Effector CD8-positive, alpha-beta T cell (primary cell): ENCODE measurements at regions not wholly inside any gene's neighbourhood (a gene's known extent, or its start where the extent isn't known, plus 50 kb on each side); places are given as distances from the start of the nearest gene placed in this dataset.

Source experiments
- DNase-seq: peaks from one replicate; lab custom pipeline; 2025; lab: John Stamatoyannopoulos, UW

- DNase-seq = no peak
These were observed 490.7 kb upstream of the B3GALT2 start for GRCh38 chr1:193676996-193677549.

DNA sequence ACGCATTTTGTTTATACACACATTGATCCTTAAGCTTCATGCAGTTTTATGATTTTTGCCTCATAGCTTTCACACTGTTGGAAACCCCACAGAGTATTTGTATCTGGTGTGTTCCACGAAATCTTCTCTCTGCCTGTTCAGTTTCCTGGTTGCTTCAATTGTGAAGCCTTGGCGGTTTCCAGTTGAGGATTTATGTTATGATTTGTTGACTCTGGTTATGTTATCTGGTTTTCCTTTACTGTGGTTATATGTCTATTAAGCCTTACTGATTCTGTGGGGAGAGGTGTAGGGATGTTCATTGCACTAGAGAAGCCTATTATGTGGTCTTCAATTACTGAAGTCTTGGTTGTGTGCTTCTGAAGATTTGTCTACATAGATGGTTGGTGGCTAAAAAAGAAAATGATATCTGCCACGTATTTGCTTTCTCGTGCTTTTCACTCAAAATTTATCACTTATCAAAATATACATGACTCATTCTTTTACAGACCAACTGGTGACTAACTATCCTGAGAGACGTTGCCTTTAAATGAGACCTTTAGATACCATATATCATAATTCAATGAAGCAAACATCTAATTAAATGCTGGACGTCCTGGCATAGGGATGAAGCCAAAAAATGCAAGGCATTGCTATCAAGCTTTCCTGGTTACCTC is 488.0 kb upstream of the B3GALT2 start:
- no peak for DNase-seq

DNA sequence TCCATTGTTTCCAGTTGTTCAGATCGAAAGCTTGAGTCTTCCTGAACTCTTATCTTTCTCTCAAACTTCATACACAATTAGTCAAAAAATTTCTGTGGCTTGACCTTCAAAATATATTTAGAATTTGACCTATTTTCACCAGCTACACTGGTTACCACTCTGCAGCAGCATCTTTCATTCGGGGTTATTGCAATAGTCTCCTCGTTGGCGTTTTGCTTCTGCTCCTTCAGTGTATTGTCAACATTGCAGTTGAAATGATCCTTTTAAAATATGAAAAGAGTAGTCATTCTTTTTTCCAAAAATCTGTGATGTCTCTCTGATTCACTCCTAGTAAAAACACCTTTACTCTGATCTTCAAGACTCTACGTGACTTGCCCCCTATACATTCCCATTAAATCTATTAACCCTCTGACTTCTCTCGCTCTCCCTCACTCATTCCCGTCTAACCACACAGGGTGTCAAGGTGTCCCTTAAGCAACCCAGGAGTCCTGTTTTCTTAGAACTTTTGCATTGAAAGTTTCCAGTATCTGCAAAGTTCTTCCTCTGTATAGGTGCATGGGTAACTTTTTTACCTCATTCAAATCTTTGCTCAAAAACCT is 480.2 kb upstream of the B3GALT2 start:
- DNase-seq = no peak

DNA sequence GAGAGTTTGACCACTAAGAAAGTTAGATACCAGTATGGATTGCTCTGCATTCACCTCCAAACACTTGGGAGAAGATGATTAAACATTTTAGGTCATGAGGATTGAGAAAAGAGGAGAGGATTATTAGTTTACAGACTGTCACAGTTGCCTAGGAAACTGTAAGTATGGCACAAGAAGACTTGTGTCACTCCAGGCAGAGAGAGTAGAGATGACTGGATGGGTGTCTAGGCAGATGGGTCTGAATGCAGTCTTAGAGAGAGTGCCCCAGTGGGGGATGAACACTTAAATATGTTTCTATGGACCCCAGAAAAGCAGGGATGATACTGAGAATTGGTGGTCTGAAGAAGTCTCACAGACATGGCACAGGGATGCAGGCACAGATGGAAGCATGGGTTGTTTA is 477.6 kb upstream of the B3GALT2 start:
- no peak for DNase-seq

GRCh38 chr1:193662030-193662429 is 475.6 kb upstream of the B3GALT2 start:
- no peak for DNase-seq

DNA sequence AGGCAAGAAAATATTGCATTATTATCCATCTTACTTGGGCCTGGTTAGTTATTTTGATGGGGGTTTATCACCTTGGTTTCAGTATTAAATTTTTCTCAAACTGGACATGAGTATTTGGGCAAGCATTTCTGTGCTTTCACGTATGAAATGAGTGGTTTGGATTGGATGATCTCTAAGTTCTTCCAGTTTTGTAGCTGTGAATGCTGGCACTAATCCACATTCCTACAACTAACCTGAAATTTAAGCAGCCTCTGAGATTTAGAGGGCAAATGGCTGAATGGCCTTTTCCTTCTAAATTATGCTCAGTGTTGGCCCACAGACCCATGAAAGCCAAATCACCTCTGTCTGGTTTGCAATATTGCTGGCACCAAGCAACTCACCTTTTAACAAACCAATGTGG is 475.0 kb upstream of the B3GALT2 start:
- DNase-seq = no peak

- no peak for DNase-seq
These were observed 474.0 kb upstream of the B3GALT2 start for GRCh38 chr1:193660428-193660827.

DNA sequence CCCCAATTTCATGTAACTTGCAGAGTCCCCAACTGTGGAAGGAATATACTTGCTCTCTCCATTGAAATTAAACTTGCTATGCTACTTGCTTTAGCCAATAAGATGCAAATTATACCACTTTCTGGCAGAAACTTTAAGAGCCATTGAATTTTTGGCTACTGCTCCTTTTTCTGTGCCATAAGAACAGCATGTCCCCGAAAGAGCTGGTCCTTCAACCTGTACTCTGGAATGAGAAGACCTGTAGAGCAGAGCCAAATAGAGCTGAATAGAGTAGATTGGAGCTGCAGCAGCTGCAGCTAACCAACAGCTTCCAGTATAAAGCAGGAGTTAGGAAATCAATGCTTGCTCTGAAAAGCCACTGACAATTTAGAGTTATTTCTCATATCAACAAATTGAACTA is 472.3 kb upstream of the B3GALT2 start:
- no peak for DNase-seq

GRCh38 chr1:193658081-193658480 is 471.7 kb upstream of the B3GALT2 start:
- no peak for DNase-seq

DNA sequence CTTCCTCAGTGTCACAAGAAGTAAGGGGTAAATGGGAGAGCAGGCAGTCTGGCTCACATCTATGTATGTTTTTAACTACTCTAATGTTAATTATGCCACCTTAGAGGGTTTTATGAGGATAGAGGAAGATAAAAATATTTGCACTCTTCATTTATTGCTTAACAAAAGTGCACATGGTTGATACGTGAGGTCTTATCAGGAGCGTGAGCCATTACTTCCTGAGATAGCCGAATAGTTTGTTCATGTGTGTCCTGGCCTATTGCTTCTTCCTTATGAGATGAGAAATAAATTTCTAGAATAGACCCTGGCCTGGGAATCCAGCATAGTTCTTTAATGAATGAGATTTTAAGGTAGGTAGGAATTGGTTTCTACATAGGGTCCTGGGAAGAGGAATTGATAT is 471.1 kb upstream of the B3GALT2 start:
- DNase-seq = no peak

DNA sequence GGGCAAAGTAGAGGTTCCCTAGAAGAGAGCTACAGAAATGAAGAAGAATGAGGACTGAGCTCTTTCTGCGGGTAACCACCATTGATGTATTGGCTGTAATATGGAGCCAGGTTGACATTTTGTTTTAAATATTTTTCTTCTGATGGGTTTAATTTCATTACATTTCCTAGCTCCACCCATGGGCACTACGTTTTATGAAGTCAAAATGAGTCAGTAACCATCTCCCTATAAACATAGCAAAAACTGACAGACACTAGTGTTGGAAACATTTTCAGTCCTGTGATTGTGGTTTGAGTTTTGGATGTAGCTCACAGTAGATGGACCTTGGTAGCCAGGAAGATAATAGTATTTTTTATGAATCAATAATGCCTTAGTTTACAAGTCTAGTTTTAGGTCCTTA is 470.4 kb upstream of the B3GALT2 start:
- no peak for DNase-seq

- no peak for DNase-seq
These were observed 468.7 kb upstream of the B3GALT2 start for GRCh38 chr1:193654951-193655735.

GRCh38 chr1:193649587-193649986 is 463.2 kb upstream of the B3GALT2 start:
- no peak for DNase-seq

DNA sequence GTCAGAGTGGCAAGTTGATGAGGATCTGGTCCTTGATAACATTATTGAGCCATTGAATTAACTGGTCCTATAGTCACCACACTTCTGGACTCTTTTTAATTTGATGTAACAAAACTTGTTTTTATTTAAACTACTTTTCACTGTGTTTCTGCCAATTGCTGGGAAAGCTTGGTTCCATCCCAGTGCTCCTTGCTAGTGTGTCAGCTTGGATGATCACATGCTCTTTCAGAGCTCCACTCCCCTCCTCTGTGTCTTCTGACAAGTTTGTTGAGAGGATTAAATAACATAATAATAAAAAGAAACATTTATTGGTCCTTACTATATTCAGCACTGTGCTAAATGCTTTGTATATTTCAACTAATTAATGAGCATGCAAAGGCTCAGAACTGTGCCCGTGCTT is 448.5 kb upstream of the B3GALT2 start:
- no peak for DNase-seq

- DNase-seq = no peak
These were observed 448.1 kb upstream of the B3GALT2 start for GRCh38 chr1:193634470-193634869.

- DNase-seq = no peak
These were observed 447.6 kb upstream of the B3GALT2 start for GRCh38 chr1:193633991-193634390.

DNA sequence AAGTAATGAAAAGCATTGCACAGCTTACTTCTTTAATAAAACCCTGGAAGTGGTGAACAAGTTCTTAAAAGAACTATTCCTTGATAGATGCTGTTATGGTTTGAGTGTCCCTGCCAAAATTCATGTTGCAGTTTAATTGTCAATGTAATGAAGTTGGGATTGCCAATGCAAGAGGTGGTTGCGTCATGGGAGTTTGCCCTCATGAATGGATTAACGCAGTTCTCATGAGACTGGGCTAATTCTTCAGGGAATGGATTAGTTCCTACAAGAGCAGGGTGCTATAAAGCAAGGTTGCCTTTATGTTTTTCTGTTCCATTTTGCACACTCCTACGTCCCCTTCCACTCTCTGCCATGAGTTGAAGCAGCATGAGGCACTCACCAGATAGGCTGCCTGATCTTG is 446.7 kb upstream of the B3GALT2 start:
- DNase-seq = no peak

- no peak for DNase-seq
These were observed 444.9 kb upstream of the B3GALT2 start for GRCh38 chr1:193631306-193631705.

GRCh38 chr1:193629875-193630274 is 443.5 kb upstream of the B3GALT2 start:
- DNase-seq = no peak

DNA sequence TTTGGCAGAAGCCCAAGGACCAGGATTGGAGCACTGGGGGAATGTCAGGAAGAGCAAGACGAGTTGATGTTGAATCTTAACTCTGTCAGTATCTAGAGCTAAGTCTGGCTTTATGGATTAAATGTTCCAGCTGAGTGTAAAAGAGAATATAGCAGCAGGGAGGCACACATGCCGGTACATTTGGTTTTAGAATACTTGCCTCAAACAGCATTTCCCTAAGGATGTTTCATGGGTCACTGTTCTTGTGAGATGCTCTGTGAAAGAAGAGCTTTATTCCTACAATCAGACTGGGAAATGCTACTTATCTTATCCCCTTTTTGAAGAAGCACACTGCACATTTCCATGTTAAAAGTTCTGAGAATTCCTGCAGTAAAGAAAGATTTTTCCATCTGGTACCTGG is 440.3 kb upstream of the B3GALT2 start:
- no peak for DNase-seq

DNA sequence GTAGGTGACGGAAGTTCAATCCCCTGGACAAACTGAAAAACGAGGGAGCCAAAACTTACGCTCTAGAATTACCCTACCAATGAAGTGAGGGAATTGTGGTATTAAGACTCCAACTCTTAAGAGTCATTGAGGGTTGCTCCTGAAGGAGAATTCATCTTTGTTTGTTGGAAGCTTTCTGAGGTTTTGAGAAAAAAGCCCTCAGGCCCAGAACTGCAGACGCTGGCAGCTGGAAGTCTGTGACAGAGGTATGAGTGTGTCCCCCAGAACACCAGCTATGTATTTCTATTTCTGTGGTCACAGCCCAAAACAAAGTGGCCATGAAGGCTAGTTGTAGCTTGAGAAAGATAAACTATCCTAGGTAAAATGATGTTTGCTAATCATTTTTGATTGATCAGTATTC is 438.8 kb upstream of the B3GALT2 start:
- DNase-seq = no peak

DNA sequence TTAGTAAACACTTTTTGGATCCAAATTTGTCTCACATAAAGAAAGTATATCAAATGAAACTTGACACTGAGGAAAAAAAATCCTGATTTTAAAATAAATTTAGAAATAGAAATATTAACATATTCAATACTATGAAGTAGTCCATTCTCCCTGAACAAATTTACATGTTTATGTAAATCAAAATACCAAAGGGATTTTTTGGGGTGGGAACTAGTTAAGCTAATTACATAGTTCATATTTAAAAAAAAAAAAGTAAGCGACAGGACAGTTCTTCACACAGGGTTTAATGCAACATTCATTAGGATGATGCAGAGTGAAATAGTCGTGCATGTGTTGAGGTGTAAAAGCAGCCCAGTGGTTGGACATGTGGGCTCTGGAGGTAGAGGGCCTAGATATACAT is 433.5 kb upstream of the B3GALT2 start:
- DNase-seq = no peak

DNA sequence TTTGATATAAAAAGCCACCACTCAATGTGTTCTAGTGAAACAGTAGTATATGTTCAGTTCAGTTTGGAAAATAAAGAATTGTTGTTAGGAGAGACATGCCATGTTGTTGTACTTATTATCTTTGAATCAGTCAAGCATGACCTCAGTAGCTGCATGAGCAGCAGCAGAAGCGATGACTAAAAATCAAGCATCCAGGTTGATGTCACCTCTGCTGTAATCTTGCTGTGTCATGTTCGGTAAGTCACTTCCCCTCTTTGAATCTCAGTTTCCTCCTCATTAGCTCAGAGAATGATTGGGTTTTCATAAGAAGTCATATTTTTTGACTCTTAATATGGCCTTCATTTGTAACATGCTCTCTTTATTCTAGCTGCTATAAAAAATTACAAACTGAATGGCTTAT is 428.4 kb upstream of the B3GALT2 start:
- no peak for DNase-seq
